Mucosa of descending colon (tissue), 3 donors: ENCODE measurements at regions not wholly inside any gene's neighbourhood (a gene's known extent, or its start where the extent isn't known, plus 50 kb on each side); places are given as distances from the start of the nearest gene placed in this dataset.

Experiments
- ATAC-seq: fragments of 200-7000 bp; cut with Tn5 transposase; one replicate; pipeline ENCODE4 v1.9.1; 2020; ENCODE audit warnings: mild to moderate bottlenecking, moderate library complexity
- DNase-seq, 3 donors: peaks; one replicate each; pipeline ENCODE4 v3.0.0-alpha.2; 2020
- H3K36me3 ChIP-seq: fragments of 200-600 bp; one replicate; pipeline ENCODE4 v1.8.0; 2021; ENCODE audit warnings: low read depth, mild to moderate bottlenecking
- H3K4me1 ChIP-seq: fragments of 200-600 bp; one replicate; pipeline ENCODE4 v1.8.0; 2021; ENCODE audit warnings: low read depth, mild to moderate bottlenecking
- H3K4me3 ChIP-seq: fragments of 200-600 bp; one replicate; pipeline ENCODE4 v1.8.0; 2021; ENCODE audit warnings: mild to moderate bottlenecking
- H3K9me3 ChIP-seq: fragments of 200-600 bp; one replicate; pipeline ENCODE4 v1.8.0; 2021; ENCODE audit warnings: mild to moderate bottlenecking
- intact Hi-C, 2 donors: fragments of 100-400 bp; cut with DNase I in 1 of 2; cut with micrococcal nuclease in 1 of 2; formaldehyde crosslinking; loops; one replicate each; pipeline versions ENCODE4 v1.11.0 to v1.11.1; 2022; cut with DNase I, micrococcal nuclease
- TF ChIP-seq, protein P1 (sequence below): fragments of 200-600 bp; IDR thresholded peaks from one replicate; pipeline ENCODE4 v1.8.0; 2022; ENCODE audit warnings: antibody characterized with exemption, mild to moderate bottlenecking
- donor health status: DM: no; HTN: no; CAD: no; lungs with moderate emphysema.
- donor health status: DM: no; HTN: no; CAD: no.
- donor health status: DM: no; HTN: yes; CAD: no.

DNA sequence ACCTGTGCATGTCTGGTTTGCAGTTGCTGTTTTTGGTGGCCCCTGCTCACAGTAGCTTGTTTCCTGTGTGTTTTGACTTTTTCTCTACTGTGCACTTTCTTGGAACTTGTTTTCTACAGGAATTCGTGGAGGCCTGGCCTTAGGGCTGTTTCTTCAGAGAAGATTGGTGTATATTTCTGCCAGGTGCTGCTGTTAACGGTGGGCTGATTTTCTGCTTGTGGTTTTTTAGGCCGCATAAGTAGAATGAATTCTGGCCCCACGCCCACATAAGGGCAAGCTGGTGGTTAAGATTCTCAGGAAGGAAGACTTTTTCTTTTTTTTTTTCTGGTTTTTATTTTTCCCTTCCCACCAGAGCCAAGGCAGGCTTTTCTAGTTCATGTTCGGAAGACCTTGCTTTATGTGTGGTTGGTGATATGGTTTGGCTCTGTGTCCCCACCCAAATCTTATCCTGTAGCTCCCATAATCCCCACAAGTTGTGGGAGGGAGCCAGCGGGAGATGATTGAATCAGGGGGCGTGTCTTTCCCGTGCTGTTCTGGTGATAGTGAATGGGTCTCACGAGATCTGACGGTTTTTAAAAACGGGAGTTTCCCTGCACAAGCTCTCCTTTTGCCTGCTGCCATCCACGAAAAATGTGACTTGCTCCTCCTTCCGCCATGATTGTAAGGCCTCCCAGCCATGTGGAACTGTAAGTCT is 71.5 kb upstream of the DISP3 start:
- no peaks in the 10 kb centered on the region for H3K36me3 ChIP-seq
- intact Hi-C loops = no loop called here
- no peaks in the 10 kb centered on the region for H3K9me3 ChIP-seq
- no peaks in the 10 kb centered on the region for H3K4me1 ChIP-seq
- TF ChIP-seq, protein P1, sequence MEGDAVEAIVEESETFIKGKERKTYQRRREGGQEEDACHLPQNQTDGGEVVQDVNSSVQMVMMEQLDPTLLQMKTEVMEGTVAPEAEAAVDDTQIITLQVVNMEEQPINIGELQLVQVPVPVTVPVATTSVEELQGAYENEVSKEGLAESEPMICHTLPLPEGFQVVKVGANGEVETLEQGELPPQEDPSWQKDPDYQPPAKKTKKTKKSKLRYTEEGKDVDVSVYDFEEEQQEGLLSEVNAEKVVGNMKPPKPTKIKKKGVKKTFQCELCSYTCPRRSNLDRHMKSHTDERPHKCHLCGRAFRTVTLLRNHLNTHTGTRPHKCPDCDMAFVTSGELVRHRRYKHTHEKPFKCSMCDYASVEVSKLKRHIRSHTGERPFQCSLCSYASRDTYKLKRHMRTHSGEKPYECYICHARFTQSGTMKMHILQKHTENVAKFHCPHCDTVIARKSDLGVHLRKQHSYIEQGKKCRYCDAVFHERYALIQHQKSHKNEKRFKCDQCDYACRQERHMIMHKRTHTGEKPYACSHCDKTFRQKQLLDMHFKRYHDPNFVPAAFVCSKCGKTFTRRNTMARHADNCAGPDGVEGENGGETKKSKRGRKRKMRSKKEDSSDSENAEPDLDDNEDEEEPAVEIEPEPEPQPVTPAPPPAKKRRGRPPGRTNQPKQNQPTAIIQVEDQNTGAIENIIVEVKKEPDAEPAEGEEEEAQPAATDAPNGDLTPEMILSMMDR = no peak
- no peak for ATAC-seq
- H3K4me3 ChIP-seq = no peak overlapping the region
- DNase-seq = no peak

DNA sequence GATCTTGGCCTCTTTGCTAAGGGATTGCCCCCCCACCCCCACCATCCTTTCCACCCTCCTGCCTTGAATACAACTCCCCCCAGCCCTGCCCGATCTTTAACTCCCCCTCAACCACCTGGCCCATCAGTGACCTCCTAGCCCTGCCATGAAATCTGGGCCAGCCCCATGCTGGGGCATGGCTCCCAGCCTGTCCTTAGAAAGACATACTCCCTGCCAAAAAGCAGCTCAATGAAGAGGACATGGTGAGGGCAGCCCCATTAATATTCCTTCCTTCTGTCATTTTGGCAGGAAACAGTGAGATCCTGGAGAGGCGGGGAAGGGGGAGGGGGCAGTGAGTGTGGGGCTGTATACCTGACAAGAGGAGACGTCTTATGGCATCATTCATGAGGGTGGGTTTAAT is 66.8 kb upstream of the DISP3 start:
- Histone ChIP-seq H3K36me3 (no peaks in the 10 kb centered on the region), H3K4me3 (no peak overlapping the region), H3K9me3 (no peaks in the 10 kb centered on the region), H3K4me1 (no peaks in the 10 kb centered on the region)
- intact Hi-C loops = no loop called here
- ATAC-seq = no peak
- TF ChIP-seq, protein P1 = no peak
- DNase-seq = no peak

DNA sequence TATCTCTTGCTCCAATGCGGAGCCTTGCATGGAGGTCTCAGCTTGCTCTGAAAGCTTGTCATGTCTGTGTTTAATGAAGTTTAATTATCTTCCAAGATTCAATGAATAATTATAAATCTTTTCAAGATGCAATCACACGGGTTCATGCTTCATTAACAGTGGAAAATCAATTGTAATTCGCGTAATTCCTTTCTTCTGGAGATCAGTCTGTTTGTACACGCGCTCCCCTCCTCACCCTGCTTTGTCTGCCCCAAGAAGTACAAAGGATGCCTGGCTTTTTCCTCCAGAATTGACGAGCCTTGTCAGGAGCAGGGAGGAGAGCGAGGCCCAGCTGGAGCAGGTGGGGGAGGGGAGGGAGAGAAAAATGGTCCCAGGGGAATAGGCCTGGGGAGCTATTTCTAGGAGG is 65.0 kb upstream of the DISP3 start:
- no peak for DNase-seq

DNA sequence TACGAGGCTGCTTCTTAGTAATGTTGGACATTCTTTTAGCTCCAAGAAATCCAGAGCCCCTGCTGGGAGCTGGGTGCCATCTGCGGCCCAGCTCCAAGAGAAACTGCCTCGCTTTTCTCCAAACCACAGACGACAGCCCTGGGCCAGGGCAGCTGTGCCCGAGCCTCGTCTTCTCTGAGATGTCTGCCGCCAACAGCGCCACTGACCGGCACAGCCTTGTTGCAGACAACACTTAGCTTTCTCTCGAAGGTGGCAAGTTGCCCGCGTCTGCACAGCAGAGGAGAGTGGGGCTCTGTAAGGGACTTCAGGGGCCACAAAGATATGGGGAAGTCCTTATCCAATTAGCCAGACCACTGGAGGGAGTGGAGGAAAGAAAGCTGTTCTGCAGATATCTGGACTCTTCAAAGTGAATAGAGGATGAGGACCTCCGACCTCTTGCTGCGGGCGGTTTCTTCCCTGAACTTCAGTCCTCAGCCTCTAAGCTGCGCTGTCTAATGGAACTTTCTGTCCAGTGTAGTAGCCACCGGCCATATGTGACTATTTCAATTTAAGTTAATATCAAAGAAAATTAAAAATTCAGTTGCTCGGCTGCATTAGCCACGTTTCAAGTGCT is 63.9 kb upstream of the DISP3 start:
- intact Hi-C loops = no loop called here
- no peaks in the 10 kb centered on the region for H3K36me3 ChIP-seq
- no peak overlapping the region for H3K4me3 ChIP-seq
- ATAC-seq (no peak), DNase-seq (no peak)
- H3K4me1 ChIP-seq = no peaks in the 10 kb centered on the region
- TF ChIP-seq, protein P1 = no peak
- no peaks in the 10 kb centered on the region for H3K9me3 ChIP-seq

More for the DNA sequence above, 65.0 kb upstream of the DISP3 start:
- no peaks in the 10 kb centered on the region for H3K9me3 ChIP-seq
- intact Hi-C loops = no loop called here
- no peak overlapping the region for H3K4me3 ChIP-seq
- H3K36me3 ChIP-seq = no peaks in the 10 kb centered on the region
- no peaks in the 10 kb centered on the region for H3K4me1 ChIP-seq
- TF ChIP-seq, protein P1 = no peak
- ATAC-seq = no peak

DNA sequence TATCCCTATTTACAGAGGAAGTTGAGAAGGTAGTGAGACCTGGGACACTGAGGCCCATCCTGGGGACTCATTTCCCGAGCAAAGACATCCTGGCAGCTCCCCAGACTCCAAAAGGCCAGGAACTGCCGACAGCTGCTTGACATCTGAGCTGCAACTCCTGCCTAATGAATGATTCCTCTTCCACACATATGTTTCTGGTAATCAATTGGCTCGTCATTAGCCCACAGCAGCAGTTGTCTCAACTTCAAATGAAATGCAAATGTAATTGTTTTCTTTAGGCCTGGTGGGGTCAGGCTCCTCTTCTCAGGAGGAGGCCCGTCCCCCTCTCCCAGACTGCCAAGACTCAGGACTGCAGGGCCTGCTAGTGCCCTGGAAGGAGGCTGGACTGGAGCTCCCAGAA is 61.8 kb upstream of the DISP3 start:
- intact Hi-C loops = no loop called here
- no peak for DNase-seq
- no peak overlapping the region for H3K4me3 ChIP-seq
- ATAC-seq = no peak
- no peaks in the 10 kb centered on the region for H3K4me1 ChIP-seq
- TF ChIP-seq, protein P1 = no peak
- H3K36me3 ChIP-seq = no peaks in the 10 kb centered on the region
- no peaks in the 10 kb centered on the region for H3K9me3 ChIP-seq
